GM19455 (cell line): ENCODE measurements at regions not wholly inside any gene's neighbourhood (a gene's known extent, or its start where the extent isn't known, plus 50 kb on each side); places are given as distances from the start of the nearest gene placed in this dataset.

Source experiments
- ATAC-seq: cut with Tn5 transposase; IDR thresholded peaks from one replicate; pipeline ENCODE4 v1.9.1; 2021; ENCODE audit not compliant: unreplicated experiment

GRCh38 chr3:83513051-83513450, 1445.7 kb upstream of the CADM2 start:
- ATAC-seq: no peak

- ATAC-seq: no peak
Measured at GRCh38 chr3:83513677-83514076, 1445.1 kb upstream of the CADM2 start.

GRCh38 chr3:83514130-83514914, 1444.5 kb upstream of the CADM2 start:
- ATAC-seq: no peak

GRCh38 chr3:83515123-83515522, 1443.7 kb upstream of the CADM2 start:
- ATAC-seq: no peak

GRCh38 chr3:83523470-83524073, 1435.2 kb upstream of the CADM2 start:
- ATAC-seq: peak; percentile 84

- no peak for ATAC-seq
Measured at GRCh38 chr3:83524901-83525300, 1433.9 kb upstream of the CADM2 start.

GRCh38 chr3:83559082-83559481, 1399.7 kb upstream of the CADM2 start:
- no peak for ATAC-seq

- no peak for ATAC-seq
Measured at GRCh38 chr3:83567935-83568334, 1390.9 kb upstream of the CADM2 start.

- ATAC-seq: no peak
Measured at GRCh38 chr3:83581546-83581945, 1377.2 kb upstream of the CADM2 start.

GRCh38 chr3:83601704-83602103, 1357.1 kb upstream of the CADM2 start:
- ATAC-seq: no peak

- no peak for ATAC-seq
Measured at GRCh38 chr3:83622526-83622925, 1336.3 kb upstream of the CADM2 start.

- no peak for ATAC-seq
Measured at GRCh38 chr3:83625261-83625660, 1333.5 kb upstream of the CADM2 start.

- no peak for ATAC-seq
Measured at GRCh38 chr3:83628471-83628870, 1330.3 kb upstream of the CADM2 start.

GRCh38 chr3:83632526-83632925, 1326.3 kb upstream of the CADM2 start:
- no peak for ATAC-seq

- ATAC-seq: no peak
Measured at GRCh38 chr3:83633758-83634157, 1325.0 kb upstream of the CADM2 start.

- ATAC-seq: no peak
Measured at GRCh38 chr3:83649692-83650091, 1309.1 kb upstream of the CADM2 start.

GRCh38 chr3:83655083-83655482, 1303.7 kb upstream of the CADM2 start:
- ATAC-seq: no peak

- ATAC-seq: no peak
Measured at GRCh38 chr3:83662381-83662960, 1296.3 kb upstream of the CADM2 start.

- no peak for ATAC-seq
Measured at GRCh38 chr3:83670416-83670815, 1288.4 kb upstream of the CADM2 start.

GRCh38 chr3:83683937-83684598, 1274.7 kb upstream of the CADM2 start:
- ATAC-seq: no peak

- no peak for ATAC-seq
Measured at GRCh38 chr3:83706669-83707068, 1252.1 kb upstream of the CADM2 start.

GRCh38 chr3:83715307-83715706, 1243.5 kb upstream of the CADM2 start:
- ATAC-seq: no peak
